ENCODE measurements at regions not wholly inside any gene's neighbourhood (a gene's known extent, or its start where the extent isn't known, plus 50 kb on each side); places are given as distances from the start of the nearest gene placed in this dataset.

- H3K4me1 Mint-ChIP-seq (ENCODE audit: low read depth): peaks cover 4% of the 10 kb centered on the region
- no peaks in the 10 kb centered on the region for H3K27me3 Mint-ChIP-seq (ENCODE audit: low read depth)
- peak; percentile 48 for TF ChIP-seq CTCF (IDR thresholded peaks at IDR 0.05)
- H3K27ac Mint-ChIP-seq (ENCODE audit: unreplicated experiment): no peak overlapping the region
- H3K9me3 Mint-ChIP-seq (ENCODE audit: low read depth): no peaks in the 10 kb centered on the region
- H3K36me3 Mint-ChIP-seq (ENCODE audit: low read depth): no peaks in the 10 kb centered on the region
- DNase-seq (ENCODE audit: low spot score): no peak
- no peak overlapping the region for H3K4me3 Mint-ChIP-seq (ENCODE audit: unreplicated experiment)
Measured at GRCh38 chr2:82344670-82345069, 2040.1 kb upstream of the LRRTM1 start.

DNA sequence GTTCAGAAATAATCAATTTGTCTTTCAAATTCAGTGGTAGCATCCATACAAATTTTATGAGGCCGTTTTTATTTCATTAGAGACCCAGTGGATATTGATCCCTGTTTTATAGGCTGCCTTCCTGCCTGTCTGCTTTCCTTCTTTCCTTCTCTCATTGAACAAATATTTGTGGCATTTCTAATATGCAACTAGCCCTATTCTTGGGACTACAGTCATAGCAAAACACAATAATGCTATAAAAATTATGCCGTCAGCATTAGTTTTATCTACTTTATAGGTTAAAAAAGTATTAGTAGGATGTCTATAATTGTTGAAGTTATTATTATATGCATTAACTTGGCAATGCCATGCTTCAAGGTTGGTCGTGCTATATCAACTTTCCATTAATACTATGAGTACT lies 2037.8 kb upstream of the LRRTM1 start:
- H3K27me3 Mint-ChIP-seq (ENCODE audit: low read depth): no peaks in the 10 kb centered on the region
- H3K36me3 Mint-ChIP-seq (ENCODE audit: low read depth): no peaks in the 10 kb centered on the region
- no peaks in the 10 kb centered on the region for H3K9me3 Mint-ChIP-seq (ENCODE audit: low read depth)
- H3K4me1 Mint-ChIP-seq (ENCODE audit: low read depth): peaks cover 4% of the 10 kb centered on the region
- no peak for DNase-seq (ENCODE audit: low spot score)
- H3K27ac Mint-ChIP-seq (ENCODE audit: unreplicated experiment): no peak overlapping the region
- no peak overlapping the region for H3K4me3 Mint-ChIP-seq (ENCODE audit: unreplicated experiment)
- TF ChIP-seq CTCF (IDR thresholded peaks at IDR 0.05): no peak

DNA sequence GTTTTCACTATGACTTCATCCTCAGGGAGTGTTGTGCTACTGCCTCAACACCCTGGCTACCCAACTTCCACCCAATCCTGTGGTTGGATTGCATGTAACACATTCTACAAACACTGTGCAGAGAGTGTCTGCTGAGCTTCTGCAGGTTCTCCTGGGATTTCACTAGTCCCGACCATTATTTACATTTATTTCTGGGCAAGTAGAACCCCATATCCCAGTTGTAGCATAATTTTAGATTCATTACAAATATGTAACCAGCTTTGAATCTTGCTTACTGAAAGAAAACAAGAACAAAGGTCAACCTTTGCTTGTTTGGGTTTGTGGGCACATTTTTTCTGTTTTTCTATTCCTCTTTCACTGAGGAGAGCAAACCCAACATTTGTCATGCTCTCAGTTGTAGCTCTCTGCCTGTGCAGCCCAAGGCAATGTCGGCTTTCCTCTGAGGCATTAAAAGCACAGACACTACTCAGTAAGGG lies 2036.1 kb upstream of the LRRTM1 start:
- no peak for TF ChIP-seq CTCF (IDR thresholded peaks at IDR 0.05)
- H3K27me3 Mint-ChIP-seq (ENCODE audit: low read depth): no peaks in the 10 kb centered on the region
- no peak for DNase-seq (ENCODE audit: low spot score)
- no peak overlapping the region for H3K27ac Mint-ChIP-seq (ENCODE audit: unreplicated experiment)
- no peak overlapping the region for H3K4me3 Mint-ChIP-seq (ENCODE audit: unreplicated experiment)
- peaks cover 4% of the 10 kb centered on the region for H3K4me1 Mint-ChIP-seq (ENCODE audit: low read depth)
- H3K36me3 Mint-ChIP-seq (ENCODE audit: low read depth): no peaks in the 10 kb centered on the region
- no peaks in the 10 kb centered on the region for H3K9me3 Mint-ChIP-seq (ENCODE audit: low read depth)

DNA sequence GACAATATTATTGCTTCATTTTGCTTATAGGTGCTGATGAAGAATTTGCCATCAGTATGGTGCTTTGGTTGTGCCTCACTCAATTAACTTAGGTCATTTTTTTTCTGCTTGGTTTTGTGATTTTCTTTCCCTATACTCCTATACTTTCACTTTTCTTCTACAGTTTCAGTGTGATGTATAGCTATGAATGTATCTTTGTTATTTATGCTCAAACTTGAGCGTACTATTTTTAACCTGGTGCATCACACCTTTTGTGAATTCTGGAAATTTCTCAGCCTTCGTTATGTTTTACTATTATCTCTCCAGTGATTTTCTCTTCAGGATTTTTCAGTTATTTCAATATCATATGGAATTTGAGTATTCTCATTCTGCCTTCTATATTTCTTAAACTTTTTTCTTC lies 2035.3 kb upstream of the LRRTM1 start:
- Mint-ChIP-seq H3K27me3 (ENCODE audit: low read depth) (no peaks in the 10 kb centered on the region), H3K9me3 (ENCODE audit: low read depth) (no peaks in the 10 kb centered on the region), H3K27ac (ENCODE audit: unreplicated experiment) (no peak overlapping the region), H3K36me3 (ENCODE audit: low read depth) (no peaks in the 10 kb centered on the region), H3K4me1 (ENCODE audit: low read depth) (peaks cover 4% of the 10 kb centered on the region), H3K4me3 (ENCODE audit: unreplicated experiment) (no peak overlapping the region)
- no peak for DNase-seq (ENCODE audit: low spot score)
- no peak for TF ChIP-seq CTCF (IDR thresholded peaks at IDR 0.05)

- Mint-ChIP-seq H3K27ac (ENCODE audit: unreplicated experiment) (no peak overlapping the region), H3K36me3 (ENCODE audit: low read depth) (no peaks in the 10 kb centered on the region), H3K27me3 (ENCODE audit: low read depth) (no peaks in the 10 kb centered on the region), H3K4me1 (ENCODE audit: low read depth) (no peaks in the 10 kb centered on the region), H3K4me3 (ENCODE audit: unreplicated experiment) (no peak overlapping the region), H3K9me3 (ENCODE audit: low read depth) (no peaks in the 10 kb centered on the region)
- DNase-seq (ENCODE audit: low spot score): no peak
- TF ChIP-seq CTCF (IDR thresholded peaks at IDR 0.05): no peak
Measured at GRCh38 chr2:82333697-82334096, 2029.1 kb upstream of the LRRTM1 start.

Measured in chondrocyte (in vitro differentiated cells).